NT2/D1 (cell line): ENCODE measurements at regions not wholly inside any gene's neighbourhood (a gene's known extent, or its start where the extent isn't known, plus 50 kb on each side); places are given as distances from the start of the nearest gene placed in this dataset.

ENCODE experiments used
- YY1 ChIP-seq: IDR thresholded peaks from 2 replicates; pipeline ENCODE4 v1.6.1; 2011; ENCODE audit not compliant: insufficient read length, insufficient read depth
- ZNF274 ChIP-seq: IDR thresholded peaks from 2 replicates; pipeline ENCODE4 v1.6.1; 2011; ENCODE audit warnings: mild to moderate bottlenecking, low read depth, low read length

DNA sequence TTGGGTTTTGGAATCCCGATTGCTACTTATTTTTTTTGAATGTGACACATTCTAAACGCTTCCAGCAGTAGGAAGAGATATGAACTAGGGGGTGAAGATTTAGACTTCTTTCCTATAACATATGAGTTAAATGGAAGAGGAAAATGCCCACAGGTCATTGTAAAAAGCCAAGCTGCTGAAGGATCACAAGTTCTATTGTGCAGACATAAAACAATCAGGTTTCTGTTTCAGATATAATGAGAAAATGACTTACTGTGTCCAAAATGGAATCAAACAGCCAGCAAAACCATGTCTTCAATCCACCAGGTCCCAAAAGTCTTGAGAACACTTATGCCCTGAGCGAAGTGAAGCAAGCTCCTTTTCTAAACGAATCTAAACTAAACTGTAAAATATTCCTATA, 157.0 kb upstream of the SOX9 start:
- TF ChIP-seq YY1 (no peak), ZNF274 (no peak)
